Gastrocnemius medialis (tissue), 4 donors: ENCODE measurements at regions not wholly inside any gene's neighbourhood (a gene's known extent, or its start where the extent isn't known, plus 50 kb on each side); places are given as distances from the start of the nearest gene placed in this dataset.

Experiments used
- CTCF ChIP-seq, 5 experiments: fragments of 450-650 bp in 3 of 5; fragments of 200-600 bp in 2 of 5; sonication (generic) in 2 of 5; IDR thresholded peaks in 4 of 5; conservative IDR thresholded peaks in 1 of 5; 1 replicate in 4 of 5; 2 replicates in 1 of 5; pipeline ENCODE4 v1.5.1; 2016 to 2019; ENCODE audit warnings: antibody characterized with exemption in 5 of 5, mild to moderate bottlenecking in 3 of 5, moderate library complexity in 3 of 5
- POLR2A ChIP-seq, 2 donors: fragments of 450-650 bp; IDR thresholded peaks; one replicate each; pipeline ENCODE4 v1.6.1; 2017; ENCODE audit warnings: antibody characterized with exemption in 2 of 2, mild to moderate bottlenecking in 2 of 2, moderate library complexity in 2 of 2

DNA sequence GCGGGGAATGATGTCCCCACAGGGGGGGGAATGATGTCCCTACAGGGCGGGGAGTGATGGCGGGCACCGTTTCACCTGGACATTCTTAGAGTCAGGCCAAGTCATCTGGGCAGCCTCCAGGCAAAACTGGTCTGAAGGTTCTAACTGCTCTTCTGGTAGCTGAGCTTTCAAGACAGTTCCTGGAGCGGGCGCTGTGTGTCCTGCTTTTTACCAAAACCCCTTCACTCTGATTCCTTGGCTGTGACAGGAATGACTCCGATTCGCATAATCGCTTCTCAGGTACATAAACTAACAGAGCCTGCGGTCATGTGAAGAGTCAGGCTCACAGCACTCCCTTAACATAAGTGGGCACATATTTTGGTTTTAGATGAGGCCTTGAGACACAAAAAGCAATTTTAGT is 836.0 kb downstream of the TRIML1 start:
- TF ChIP-seq CTCF (IDR thresholded peaks at IDR 0.05 in 4 of 5, conservative IDR thresholded peaks at IDR 0.05 in 1 of 5) = no peak
- no peak for TF ChIP-seq POLR2A (IDR thresholded peaks at IDR 0.05)
